ENCODE measurements at regions not wholly inside any gene's neighbourhood (a gene's known extent, or its start where the extent isn't known, plus 50 kb on each side); places are given as distances from the start of the nearest gene placed in this dataset.

GRCh38 chr14:53536446-53536845 is 383.3 kb upstream of the DDHD1 start:
- TF ChIP-seq, protein P1, sequence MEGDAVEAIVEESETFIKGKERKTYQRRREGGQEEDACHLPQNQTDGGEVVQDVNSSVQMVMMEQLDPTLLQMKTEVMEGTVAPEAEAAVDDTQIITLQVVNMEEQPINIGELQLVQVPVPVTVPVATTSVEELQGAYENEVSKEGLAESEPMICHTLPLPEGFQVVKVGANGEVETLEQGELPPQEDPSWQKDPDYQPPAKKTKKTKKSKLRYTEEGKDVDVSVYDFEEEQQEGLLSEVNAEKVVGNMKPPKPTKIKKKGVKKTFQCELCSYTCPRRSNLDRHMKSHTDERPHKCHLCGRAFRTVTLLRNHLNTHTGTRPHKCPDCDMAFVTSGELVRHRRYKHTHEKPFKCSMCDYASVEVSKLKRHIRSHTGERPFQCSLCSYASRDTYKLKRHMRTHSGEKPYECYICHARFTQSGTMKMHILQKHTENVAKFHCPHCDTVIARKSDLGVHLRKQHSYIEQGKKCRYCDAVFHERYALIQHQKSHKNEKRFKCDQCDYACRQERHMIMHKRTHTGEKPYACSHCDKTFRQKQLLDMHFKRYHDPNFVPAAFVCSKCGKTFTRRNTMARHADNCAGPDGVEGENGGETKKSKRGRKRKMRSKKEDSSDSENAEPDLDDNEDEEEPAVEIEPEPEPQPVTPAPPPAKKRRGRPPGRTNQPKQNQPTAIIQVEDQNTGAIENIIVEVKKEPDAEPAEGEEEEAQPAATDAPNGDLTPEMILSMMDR (conservative IDR thresholded peaks at IDR 0.05; ENCODE audit: low read depth, low read length), result no peak
- DNase-seq (ENCODE audit: low read depth), result no peak

DNA sequence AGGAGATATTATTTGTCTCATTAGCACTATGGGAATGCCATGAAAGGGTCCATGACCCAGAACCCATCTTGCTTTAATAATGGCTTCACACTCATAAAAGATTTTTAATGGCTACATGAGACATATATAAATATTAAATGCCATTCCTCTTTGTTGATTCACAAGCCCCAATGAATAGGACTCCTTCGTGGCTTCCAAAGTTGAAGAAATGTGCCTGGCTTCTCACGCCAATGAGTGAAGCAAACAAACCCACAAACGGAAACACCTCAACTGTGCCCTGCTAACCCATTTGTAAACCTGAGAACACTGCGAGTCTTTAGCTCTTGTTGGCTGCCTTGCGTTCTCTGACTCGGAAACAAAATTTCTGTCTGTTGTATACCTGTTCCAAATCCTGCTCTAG is 381.7 kb upstream of the DDHD1 start:
- no peak overlapping the region for H3K4me3 ChIP-seq (ENCODE audit: low read depth, low read length)
- TF ChIP-seq, protein P1 (conservative IDR thresholded peaks at IDR 0.05; ENCODE audit: low read depth, low read length), result no peak
- no peak for DNase-seq (ENCODE audit: low read depth)

More at GRCh38 chr14:53536446-53536845, 383.3 kb upstream of the DDHD1 start:
- H3K4me3 ChIP-seq (ENCODE audit: low read depth, low read length), result no peak overlapping the region

GRCh38 chr14:53533384-53533970 is 380.4 kb upstream of the DDHD1 start:
- H3K4me3 ChIP-seq (ENCODE audit: low read depth, low read length), result no peak overlapping the region
- no peak for DNase-seq (ENCODE audit: low read depth)
- TF ChIP-seq, protein P1 (conservative IDR thresholded peaks at IDR 0.05; ENCODE audit: low read depth, low read length), result no peak

- TF ChIP-seq, protein P1 (conservative IDR thresholded peaks at IDR 0.05; ENCODE audit: low read depth, low read length), result no peak
- DNase-seq (ENCODE audit: low read depth), result no peak
- H3K4me3 ChIP-seq (ENCODE audit: low read depth, low read length), result no peak overlapping the region
These were observed 379.7 kb upstream of the DDHD1 start for GRCh38 chr14:53532853-53533252.

GRCh38 chr14:53531730-53532129 is 378.6 kb upstream of the DDHD1 start:
- TF ChIP-seq, protein P1 (conservative IDR thresholded peaks at IDR 0.05; ENCODE audit: low read depth, low read length), result no peak
- DNase-seq (ENCODE audit: low read depth), result no peak

DNA sequence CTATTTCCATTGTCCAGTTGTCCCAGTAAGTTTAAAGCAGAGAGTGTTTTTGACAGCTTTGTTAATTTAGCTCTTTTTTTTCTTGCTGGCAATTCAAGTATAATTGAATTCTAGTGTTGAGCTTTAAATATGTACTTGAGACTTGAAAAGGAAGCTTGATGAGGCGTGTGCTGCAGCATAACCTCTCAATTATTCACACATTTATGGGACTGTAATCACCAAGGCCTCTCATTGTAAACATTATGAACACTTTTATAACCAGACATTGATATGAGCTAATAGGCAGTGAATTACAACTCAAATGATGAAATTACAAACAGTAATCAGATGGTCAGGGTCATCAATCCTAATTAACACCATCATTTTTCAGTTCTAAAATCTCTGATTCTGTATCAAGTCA is 378.0 kb upstream of the DDHD1 start:
- TF ChIP-seq, protein P1 (conservative IDR thresholded peaks at IDR 0.05; ENCODE audit: low read depth, low read length), result no peak
- no peak for DNase-seq (ENCODE audit: low read depth)

More at GRCh38 chr14:53531730-53532129, 378.6 kb upstream of the DDHD1 start:
- H3K4me3 ChIP-seq (ENCODE audit: low read depth, low read length), result no peak overlapping the region

GRCh38 chr14:53529519-53529918 is 376.4 kb upstream of the DDHD1 start:
- DNase-seq (ENCODE audit: low read depth), result no peak
- TF ChIP-seq, protein P1 (conservative IDR thresholded peaks at IDR 0.05; ENCODE audit: low read depth, low read length), result no peak

More for the DNA sequence above, 378.0 kb upstream of the DDHD1 start:
- no peak overlapping the region for H3K4me3 ChIP-seq (ENCODE audit: low read depth, low read length)

More at GRCh38 chr14:53529519-53529918, 376.4 kb upstream of the DDHD1 start:
- H3K4me3 ChIP-seq (ENCODE audit: low read depth, low read length), result no peak overlapping the region

Measured in choroid plexus epithelial cell (primary cell).